ENCODE measurements at regions not wholly inside any gene's neighbourhood (a gene's known extent, or its start where the extent isn't known, plus 50 kb on each side); places are given as distances from the start of the nearest gene placed in this dataset.

DNA sequence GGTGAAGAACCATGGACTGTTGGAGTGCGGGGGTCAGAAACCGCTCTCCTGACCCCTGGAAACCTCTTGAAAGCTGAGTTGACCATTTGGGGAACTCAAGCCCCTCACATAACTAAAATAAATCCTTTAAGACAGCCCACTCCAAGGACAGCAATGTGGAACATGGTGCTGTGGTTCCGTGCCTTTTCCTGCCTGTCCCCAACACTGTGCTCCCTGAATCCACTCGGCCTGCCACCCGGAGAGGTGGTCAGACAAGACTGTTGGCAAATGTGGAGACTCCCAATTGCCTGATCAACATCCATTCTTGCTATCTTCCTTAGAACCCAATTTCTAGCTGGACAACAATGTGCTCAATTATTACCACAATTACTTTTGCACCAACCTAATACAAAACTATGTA, 286.0 kb downstream of the NPHP4 start:
- no peaks in the 10 kb centered on the region for H3K36me3 ChIP-seq (ENCODE audit: insufficient read depth)
- no peak overlapping the region for H3K4me3 ChIP-seq
- DNase-seq (ENCODE audit: low spot score) (no peak), ATAC-seq (no peak)
- no peak for TF ChIP-seq ZNF114 (CRISPR knock-in tag; IDR thresholded peaks at IDR 0.05)
- TF ChIP-seq, protein P1, sequence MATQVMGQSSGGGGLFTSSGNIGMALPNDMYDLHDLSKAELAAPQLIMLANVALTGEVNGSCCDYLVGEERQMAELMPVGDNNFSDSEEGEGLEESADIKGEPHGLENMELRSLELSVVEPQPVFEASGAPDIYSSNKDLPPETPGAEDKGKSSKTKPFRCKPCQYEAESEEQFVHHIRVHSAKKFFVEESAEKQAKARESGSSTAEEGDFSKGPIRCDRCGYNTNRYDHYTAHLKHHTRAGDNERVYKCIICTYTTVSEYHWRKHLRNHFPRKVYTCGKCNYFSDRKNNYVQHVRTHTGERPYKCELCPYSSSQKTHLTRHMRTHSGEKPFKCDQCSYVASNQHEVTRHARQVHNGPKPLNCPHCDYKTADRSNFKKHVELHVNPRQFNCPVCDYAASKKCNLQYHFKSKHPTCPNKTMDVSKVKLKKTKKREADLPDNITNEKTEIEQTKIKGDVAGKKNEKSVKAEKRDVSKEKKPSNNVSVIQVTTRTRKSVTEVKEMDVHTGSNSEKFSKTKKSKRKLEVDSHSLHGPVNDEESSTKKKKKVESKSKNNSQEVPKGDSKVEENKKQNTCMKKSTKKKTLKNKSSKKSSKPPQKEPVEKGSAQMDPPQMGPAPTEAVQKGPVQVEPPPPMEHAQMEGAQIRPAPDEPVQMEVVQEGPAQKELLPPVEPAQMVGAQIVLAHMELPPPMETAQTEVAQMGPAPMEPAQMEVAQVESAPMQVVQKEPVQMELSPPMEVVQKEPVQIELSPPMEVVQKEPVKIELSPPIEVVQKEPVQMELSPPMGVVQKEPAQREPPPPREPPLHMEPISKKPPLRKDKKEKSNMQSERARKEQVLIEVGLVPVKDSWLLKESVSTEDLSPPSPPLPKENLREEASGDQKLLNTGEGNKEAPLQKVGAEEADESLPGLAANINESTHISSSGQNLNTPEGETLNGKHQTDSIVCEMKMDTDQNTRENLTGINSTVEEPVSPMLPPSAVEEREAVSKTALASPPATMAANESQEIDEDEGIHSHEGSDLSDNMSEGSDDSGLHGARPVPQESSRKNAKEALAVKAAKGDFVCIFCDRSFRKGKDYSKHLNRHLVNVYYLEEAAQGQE (IDR thresholded peaks at IDR 0.05; ENCODE audit: unreplicated experiment): no peak
- TF ChIP-seq JUNB (IDR thresholded peaks at IDR 0.05; ENCODE audit: unreplicated experiment): no peak
- TF ChIP-seq, protein P2, sequence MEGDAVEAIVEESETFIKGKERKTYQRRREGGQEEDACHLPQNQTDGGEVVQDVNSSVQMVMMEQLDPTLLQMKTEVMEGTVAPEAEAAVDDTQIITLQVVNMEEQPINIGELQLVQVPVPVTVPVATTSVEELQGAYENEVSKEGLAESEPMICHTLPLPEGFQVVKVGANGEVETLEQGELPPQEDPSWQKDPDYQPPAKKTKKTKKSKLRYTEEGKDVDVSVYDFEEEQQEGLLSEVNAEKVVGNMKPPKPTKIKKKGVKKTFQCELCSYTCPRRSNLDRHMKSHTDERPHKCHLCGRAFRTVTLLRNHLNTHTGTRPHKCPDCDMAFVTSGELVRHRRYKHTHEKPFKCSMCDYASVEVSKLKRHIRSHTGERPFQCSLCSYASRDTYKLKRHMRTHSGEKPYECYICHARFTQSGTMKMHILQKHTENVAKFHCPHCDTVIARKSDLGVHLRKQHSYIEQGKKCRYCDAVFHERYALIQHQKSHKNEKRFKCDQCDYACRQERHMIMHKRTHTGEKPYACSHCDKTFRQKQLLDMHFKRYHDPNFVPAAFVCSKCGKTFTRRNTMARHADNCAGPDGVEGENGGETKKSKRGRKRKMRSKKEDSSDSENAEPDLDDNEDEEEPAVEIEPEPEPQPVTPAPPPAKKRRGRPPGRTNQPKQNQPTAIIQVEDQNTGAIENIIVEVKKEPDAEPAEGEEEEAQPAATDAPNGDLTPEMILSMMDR (conservative IDR thresholded peaks at IDR 0.05; ENCODE audit: low read depth in 2 of 2): no peak
- TF ChIP-seq, protein P3, sequence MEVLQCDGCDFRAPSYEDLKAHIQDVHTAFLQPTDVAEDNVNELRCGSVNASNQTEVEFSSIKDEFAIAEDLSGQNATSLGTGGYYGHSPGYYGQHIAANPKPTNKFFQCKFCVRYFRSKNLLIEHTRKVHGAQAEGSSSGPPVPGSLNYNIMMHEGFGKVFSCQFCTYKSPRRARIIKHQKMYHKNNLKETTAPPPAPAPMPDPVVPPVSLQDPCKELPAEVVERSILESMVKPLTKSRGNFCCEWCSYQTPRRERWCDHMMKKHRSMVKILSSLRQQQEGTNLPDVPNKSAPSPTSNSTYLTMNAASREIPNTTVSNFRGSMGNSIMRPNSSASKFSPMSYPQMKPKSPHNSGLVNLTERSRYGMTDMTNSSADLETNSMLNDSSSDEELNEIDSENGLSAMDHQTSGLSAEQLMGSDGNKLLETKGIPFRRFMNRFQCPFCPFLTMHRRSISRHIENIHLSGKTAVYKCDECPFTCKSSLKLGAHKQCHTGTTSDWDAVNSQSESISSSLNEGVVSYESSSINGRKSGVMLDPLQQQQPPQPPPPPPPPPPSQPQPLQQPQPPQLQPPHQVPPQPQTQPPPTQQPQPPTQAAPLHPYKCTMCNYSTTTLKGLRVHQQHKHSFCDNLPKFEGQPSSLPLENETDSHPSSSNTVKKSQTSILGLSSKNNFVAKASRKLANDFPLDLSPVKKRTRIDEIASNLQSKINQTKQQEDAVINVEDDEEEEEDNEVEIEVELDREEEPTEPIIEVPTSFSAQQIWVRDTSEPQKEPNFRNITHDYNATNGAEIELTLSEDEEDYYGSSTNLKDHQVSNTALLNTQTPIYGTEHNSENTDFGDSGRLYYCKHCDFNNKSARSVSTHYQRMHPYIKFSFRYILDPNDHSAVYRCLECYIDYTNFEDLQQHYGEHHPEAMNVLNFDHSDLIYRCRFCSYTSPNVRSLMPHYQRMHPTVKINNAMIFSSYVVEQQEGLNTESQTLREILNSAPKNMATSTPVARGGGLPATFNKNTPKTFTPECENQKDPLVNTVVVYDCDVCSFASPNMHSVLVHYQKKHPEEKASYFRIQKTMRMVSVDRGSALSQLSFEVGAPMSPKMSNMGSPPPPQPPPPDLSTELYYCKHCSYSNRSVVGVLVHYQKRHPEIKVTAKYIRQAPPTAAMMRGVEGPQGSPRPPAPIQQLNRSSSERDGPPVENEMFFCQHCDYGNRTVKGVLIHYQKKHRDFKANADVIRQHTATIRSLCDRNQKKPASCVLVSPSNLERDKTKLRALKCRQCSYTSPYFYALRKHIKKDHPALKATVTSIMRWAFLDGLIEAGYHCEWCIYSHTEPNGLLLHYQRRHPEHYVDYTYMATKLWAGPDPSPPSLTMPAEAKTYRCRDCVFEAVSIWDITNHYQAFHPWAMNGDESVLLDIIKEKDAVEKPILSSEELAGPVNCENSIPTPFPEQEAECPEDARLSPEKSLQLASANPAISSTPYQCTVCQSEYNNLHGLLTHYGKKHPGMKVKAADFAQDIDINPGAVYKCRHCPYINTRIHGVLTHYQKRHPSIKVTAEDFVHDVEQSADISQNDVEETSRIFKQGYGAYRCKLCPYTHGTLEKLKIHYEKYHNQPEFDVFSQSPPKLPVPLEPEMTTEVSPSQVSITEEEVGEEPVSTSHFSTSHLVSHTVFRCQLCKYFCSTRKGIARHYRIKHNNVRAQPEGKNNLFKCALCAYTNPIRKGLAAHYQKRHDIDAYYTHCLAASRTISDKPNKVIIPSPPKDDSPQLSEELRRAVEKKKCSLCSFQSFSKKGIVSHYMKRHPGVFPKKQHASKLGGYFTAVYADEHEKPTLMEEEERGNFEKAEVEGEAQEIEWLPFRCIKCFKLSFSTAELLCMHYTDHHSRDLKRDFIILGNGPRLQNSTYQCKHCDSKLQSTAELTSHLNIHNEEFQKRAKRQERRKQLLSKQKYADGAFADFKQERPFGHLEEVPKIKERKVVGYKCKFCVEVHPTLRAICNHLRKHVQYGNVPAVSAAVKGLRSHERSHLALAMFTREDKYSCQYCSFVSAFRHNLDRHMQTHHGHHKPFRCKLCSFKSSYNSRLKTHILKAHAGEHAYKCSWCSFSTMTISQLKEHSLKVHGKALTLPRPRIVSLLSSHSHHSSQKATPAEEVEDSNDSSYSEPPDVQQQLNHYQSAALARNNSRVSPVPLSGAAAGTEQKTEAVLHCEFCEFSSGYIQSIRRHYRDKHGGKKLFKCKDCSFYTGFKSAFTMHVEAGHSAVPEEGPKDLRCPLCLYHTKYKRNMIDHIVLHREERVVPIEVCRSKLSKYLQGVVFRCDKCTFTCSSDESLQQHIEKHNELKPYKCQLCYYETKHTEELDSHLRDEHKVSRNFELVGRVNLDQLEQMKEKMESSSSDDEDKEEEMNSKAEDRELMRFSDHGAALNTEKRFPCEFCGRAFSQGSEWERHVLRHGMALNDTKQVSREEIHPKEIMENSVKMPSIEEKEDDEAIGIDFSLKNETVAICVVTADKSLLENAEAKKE (CRISPR knock-in tag; IDR thresholded peaks at IDR 0.05): no peak
- no peak for TF ChIP-seq POLR2AphosphoS5 (IDR thresholded peaks at IDR 0.05; ENCODE audit: low read depth)
- no peak for TF ChIP-seq EZH2 (IDR thresholded peaks at IDR 0.05; ENCODE audit: low read depth, unreplicated experiment)
- no peak for TF ChIP-seq ZNF331 (CRISPR knock-in tag; IDR thresholded peaks at IDR 0.05; ENCODE audit: low read depth)
- no peak for TF ChIP-seq EZH2phosphoT487 (IDR thresholded peaks at IDR 0.05; ENCODE audit: unreplicated experiment)
- no peak for TF ChIP-seq NANOG (IDR thresholded peaks at IDR 0.05; ENCODE audit: borderline replicate concordance)
- TF ChIP-seq STAT1 (IDR thresholded peaks at IDR 0.05; ENCODE audit: unreplicated experiment): no peak
- TF ChIP-seq, protein P4, sequence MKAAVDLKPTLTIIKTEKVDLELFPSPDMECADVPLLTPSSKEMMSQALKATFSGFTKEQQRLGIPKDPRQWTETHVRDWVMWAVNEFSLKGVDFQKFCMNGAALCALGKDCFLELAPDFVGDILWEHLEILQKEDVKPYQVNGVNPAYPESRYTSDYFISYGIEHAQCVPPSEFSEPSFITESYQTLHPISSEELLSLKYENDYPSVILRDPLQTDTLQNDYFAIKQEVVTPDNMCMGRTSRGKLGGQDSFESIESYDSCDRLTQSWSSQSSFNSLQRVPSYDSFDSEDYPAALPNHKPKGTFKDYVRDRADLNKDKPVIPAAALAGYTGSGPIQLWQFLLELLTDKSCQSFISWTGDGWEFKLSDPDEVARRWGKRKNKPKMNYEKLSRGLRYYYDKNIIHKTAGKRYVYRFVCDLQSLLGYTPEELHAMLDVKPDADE (IDR thresholded peaks at IDR 0.05): no peak
- no peak for TF ChIP-seq CREB1 (CRISPR knock-in tag; IDR thresholded peaks at IDR 0.05; ENCODE audit: low read depth)
- H3K4me1 Mint-ChIP-seq: peaks cover 3% of the 10 kb centered on the region; the same call in 1 of the 3 replicates
- H3F3A ChIP-seq (replicated peaks; ENCODE audit: low read depth): no peaks in the 10 kb centered on the region
- no peak overlapping the region for H3K4me3 Mint-ChIP-seq
- H2AFZ ChIP-seq: no peak overlapping the region
- no peak overlapping the region for H3K27ac ChIP-seq (ENCODE audit: low read depth)
- no peaks in the 10 kb centered on the region for H3K79me2 ChIP-seq (replicated peaks; ENCODE audit: insufficient read depth)
- H3K4me2 ChIP-seq: no peak overlapping the region
- no peaks in the 10 kb centered on the region for H3K9me2 ChIP-seq (ENCODE audit: insufficient read depth)
- H4K20me1 ChIP-seq (replicated peaks; ENCODE audit: insufficient read depth): no peaks in the 10 kb centered on the region
- H3K27me3 Mint-ChIP-seq (ENCODE audit: insufficient read depth, low read depth, poor library complexity): peaks cover 11% of the 10 kb centered on the region
- H3K27me3 ChIP-seq (ENCODE audit: insufficient read depth): no peaks in the 10 kb centered on the region
- H3K4me1 ChIP-seq (ENCODE audit: insufficient read depth): no peaks in the 10 kb centered on the region
- no peaks in the 10 kb centered on the region; the same call in 1 of the 3 replicates for H3K9me3 Mint-ChIP-seq
- H3K36me3 Mint-ChIP-seq (ENCODE audit: low read depth): no peaks in the 10 kb centered on the region
- no peak overlapping the region for H3K27ac Mint-ChIP-seq
